Astrocyte (in vitro differentiated cells and primary cell): ENCODE measurements at regions not wholly inside any gene's neighbourhood (a gene's known extent, or its start where the extent isn't known, plus 50 kb on each side); places are given as distances from the start of the nearest gene placed in this dataset.

Experiments
- DNase-seq: peaks from one replicate; pipeline ENCODE4 v3.0.0-alpha.2; 2010; ENCODE audit warnings: low read depth
- FAIRE-seq: peaks from 2 replicates; lab custom pipeline; 2011; peaks lifted over from hg19 to GRCh38; lab: Jason Lieb, UNC
- H2AFZ ChIP-seq: 2 replicates; pipeline ENCODE4 v1.6.0; 2012; ENCODE audit warnings: low read depth, low read length, inconsistent platforms
- H3K27ac ChIP-seq: 2 replicates; pipeline ENCODE4 v1.5.1; 2011; ENCODE audit warnings: low read depth, low read length, inconsistent platforms
- H3K27me3 ChIP-seq: 2 replicates; pipeline ENCODE4 v1.6.0; 2011; ENCODE audit warnings: low read length, inconsistent platforms; ENCODE audit not compliant: insufficient read depth
- H3K36me3 ChIP-seq: 2 replicates; pipeline ENCODE4 v1.5.1; 2011; ENCODE audit warnings: low read length, inconsistent platforms; ENCODE audit not compliant: insufficient read depth
- H3K4me1 ChIP-seq: 2 replicates; pipeline ENCODE4 v1.5.1; 2011; ENCODE audit warnings: low read length, inconsistent platforms; ENCODE audit not compliant: insufficient read depth
- H3K4me2 ChIP-seq: 2 replicates; pipeline ENCODE4 v1.6.0; 2012; ENCODE audit warnings: low read length, inconsistent platforms
- H3K4me3 ChIP-seq: 2 replicates; pipeline ENCODE4 v1.5.1; 2011; ENCODE audit warnings: low read depth, mild to moderate bottlenecking, low read length, inconsistent platforms; ENCODE audit not compliant: insufficient read depth
- H3K79me2 ChIP-seq: 2 replicates; pipeline ENCODE4 v1.6.0; 2012; ENCODE audit warnings: mild to moderate bottlenecking, low read length, inconsistent platforms; ENCODE audit not compliant: insufficient read depth
- H3K9ac ChIP-seq: 2 replicates; pipeline ENCODE4 v1.6.0; 2012; ENCODE audit warnings: mild to moderate bottlenecking, low read length, inconsistent platforms
- H3K9me3 ChIP-seq: 2 replicates; pipeline ENCODE4 v1.5.1; 2012; ENCODE audit warnings: low read depth, mild to moderate bottlenecking, low read length, inconsistent platforms; ENCODE audit not compliant: insufficient read depth
- H4K20me1 ChIP-seq: 2 replicates; pipeline ENCODE4 v1.6.0; 2012; ENCODE audit warnings: low read length, inconsistent platforms; ENCODE audit not compliant: insufficient read depth
- H3K27ac Mint-ChIP-seq: one replicate; pipeline ENCODE4 v1.8.0; 2021; ENCODE audit warnings: mild to moderate bottlenecking, mixed read lengths; ENCODE audit not compliant: unreplicated experiment
- H3K27me3 Mint-ChIP-seq: one replicate; pipeline ENCODE4 v1.8.0; 2021; ENCODE audit warnings: low read depth, mixed read lengths; ENCODE audit not compliant: unreplicated experiment
- H3K36me3 Mint-ChIP-seq: one replicate; pipeline ENCODE4 v1.8.0; 2021; ENCODE audit warnings: low read depth, mixed read lengths; ENCODE audit not compliant: unreplicated experiment
- H3K4me1 Mint-ChIP-seq: one replicate; pipeline ENCODE4 v1.8.0; 2021; ENCODE audit warnings: low read depth, mixed read lengths; ENCODE audit not compliant: unreplicated experiment
- H3K4me3 Mint-ChIP-seq: one replicate; pipeline ENCODE4 v1.8.0; 2021; ENCODE audit warnings: mild to moderate bottlenecking, moderate library complexity, mixed read lengths; ENCODE audit not compliant: unreplicated experiment
- H3K9me3 Mint-ChIP-seq: one replicate; pipeline ENCODE4 v1.8.0; 2021; ENCODE audit warnings: mild to moderate bottlenecking, mixed read lengths; ENCODE audit not compliant: unreplicated experiment
- EZH2 ChIP-seq: IDR thresholded peaks from 2 replicates; pipeline ENCODE4 v1.6.1; 2012; ENCODE audit warnings: mild to moderate bottlenecking, low read length, inconsistent platforms; ENCODE audit not compliant: insufficient read depth
- TF ChIP-seq, protein P1 (sequence below): IDR thresholded peaks from 2 replicates; pipeline ENCODE4 v1.5.1; 2011; ENCODE audit warnings: low read depth, mild to moderate bottlenecking, inconsistent platforms, low read length, moderate library complexity; ENCODE audit not compliant: insufficient read depth

DNA sequence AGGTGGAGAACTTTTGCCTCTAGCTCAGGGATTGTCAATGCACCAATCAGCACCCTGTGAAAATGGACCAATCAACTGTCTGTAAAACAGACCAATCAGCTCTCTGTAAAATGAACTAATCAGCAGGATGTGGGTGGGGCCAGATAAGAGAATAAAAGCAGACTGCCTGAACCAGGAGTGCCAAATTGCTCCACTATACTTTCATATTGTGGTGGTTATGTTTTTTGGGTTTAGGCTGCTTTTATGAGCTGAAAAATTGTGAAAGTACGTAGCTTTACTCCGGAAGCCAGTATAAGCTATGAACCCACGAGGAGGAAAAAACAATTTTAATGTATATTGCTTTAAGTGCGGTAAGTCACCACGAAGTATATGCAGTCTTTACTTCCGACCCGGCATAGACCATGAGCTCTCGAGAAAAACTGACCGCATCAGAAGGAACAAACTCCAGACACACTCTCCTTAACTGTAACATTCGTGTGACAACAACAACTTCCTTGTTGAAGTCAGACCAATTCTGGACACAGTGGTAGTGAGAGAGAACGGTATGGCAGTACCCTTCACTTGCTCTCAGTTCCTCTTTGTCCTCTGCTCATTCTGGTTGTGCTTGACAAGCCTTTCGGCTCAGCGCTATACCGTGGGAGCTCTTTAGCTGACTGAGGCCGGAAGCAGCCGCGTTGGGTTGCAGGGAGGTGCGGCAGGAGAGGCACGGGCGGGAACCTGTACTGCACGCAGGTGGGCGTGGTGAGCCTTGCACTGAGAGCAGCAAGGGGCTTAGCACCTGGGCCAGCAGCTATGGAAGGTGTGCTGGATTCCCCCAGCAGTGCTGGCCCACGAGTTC, 81.9 kb upstream of the E2F3 start:
- Mint-ChIP-seq H3K36me3 (peaks cover 2% of the 10 kb centered on the region), H3K4me1 (no peaks in the 10 kb centered on the region), H3K9me3 (peaks cover 12% of the 10 kb centered on the region), H3K27me3 (no peaks in the 10 kb centered on the region), H3K27ac (no peak overlapping the region), H3K4me3 (no peak overlapping the region)
- TF ChIP-seq, protein P1, sequence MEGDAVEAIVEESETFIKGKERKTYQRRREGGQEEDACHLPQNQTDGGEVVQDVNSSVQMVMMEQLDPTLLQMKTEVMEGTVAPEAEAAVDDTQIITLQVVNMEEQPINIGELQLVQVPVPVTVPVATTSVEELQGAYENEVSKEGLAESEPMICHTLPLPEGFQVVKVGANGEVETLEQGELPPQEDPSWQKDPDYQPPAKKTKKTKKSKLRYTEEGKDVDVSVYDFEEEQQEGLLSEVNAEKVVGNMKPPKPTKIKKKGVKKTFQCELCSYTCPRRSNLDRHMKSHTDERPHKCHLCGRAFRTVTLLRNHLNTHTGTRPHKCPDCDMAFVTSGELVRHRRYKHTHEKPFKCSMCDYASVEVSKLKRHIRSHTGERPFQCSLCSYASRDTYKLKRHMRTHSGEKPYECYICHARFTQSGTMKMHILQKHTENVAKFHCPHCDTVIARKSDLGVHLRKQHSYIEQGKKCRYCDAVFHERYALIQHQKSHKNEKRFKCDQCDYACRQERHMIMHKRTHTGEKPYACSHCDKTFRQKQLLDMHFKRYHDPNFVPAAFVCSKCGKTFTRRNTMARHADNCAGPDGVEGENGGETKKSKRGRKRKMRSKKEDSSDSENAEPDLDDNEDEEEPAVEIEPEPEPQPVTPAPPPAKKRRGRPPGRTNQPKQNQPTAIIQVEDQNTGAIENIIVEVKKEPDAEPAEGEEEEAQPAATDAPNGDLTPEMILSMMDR, result no peak
- TF ChIP-seq EZH2, result no peak
- Histone ChIP-seq H4K20me1 (no peaks in the 10 kb centered on the region), H3K79me2 (no peaks in the 10 kb centered on the region), H3K27me3 (no peaks in the 10 kb centered on the region), H3K9ac (no peak overlapping the region), H3K4me1 (no peaks in the 10 kb centered on the region), H3K27ac (no peak overlapping the region), H3K4me3 (no peak overlapping the region), H3K4me2 (no peak overlapping the region), H3K36me3 (no peaks in the 10 kb centered on the region), H2AFZ (no peak overlapping the region), H3K9me3 (peaks cover 4% of the 10 kb centered on the region)
- FAIRE-seq (no peak), DNase-seq (no peak)

DNA sequence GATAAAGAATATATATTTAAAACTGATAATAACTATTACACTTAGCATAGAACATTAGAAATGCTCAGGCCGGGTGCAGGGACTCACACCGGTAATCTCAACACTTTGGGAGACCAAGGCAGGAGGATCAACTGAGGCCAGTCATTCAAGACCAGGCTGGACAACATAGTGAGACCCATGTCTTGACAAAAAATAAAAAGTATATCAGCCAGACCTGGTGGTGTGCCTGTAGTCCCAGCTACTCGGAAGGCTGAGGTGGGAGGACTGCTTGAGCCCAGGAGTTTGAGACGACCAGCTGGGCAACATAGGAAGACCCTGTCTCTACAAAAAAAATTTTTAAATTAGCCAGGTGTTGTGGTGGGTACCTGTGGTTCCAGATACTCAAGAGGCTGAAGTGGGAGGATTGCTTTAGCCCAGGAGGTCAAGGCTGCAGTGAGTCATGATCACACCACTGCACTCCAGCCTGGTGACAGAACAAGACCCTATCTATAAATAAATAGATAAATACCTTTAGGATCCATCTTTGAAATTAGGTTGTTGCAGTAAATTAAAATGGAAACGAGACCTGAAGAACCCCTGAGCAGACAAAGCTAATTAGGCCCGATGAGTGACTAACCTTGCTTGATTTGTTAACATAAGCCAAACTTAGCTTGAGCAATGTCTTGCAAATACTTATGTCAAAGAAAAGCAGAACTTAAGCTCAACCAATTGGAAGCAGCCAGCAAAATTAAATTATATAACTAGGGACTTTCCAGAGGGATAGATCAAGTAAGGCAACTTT, 75.8 kb upstream of the E2F3 start:
- H3K4me3 ChIP-seq, result no peak overlapping the region
- H3K27me3 Mint-ChIP-seq, result no peaks in the 10 kb centered on the region
- no peak for DNase-seq
- no peaks in the 10 kb centered on the region for H4K20me1 ChIP-seq
- H3K36me3 ChIP-seq, result no peaks in the 10 kb centered on the region
- H3K4me1 Mint-ChIP-seq, result peaks cover 8% of the 10 kb centered on the region
- no peak for FAIRE-seq
- peaks cover under 1% of the 10 kb centered on the region for H3K9me3 Mint-ChIP-seq
- H3K36me3 Mint-ChIP-seq, result no peaks in the 10 kb centered on the region
- no peak overlapping the region for H3K27ac Mint-ChIP-seq
- no peak overlapping the region for H3K27ac ChIP-seq
- H3K4me1 ChIP-seq, result no peaks in the 10 kb centered on the region
- H3K4me2 ChIP-seq, result no peak overlapping the region
- no peak overlapping the region for H2AFZ ChIP-seq
- H3K27me3 ChIP-seq, result no peaks in the 10 kb centered on the region
- no peak overlapping the region for H3K9ac ChIP-seq
- no peaks in the 10 kb centered on the region for H3K79me2 ChIP-seq
- TF ChIP-seq EZH2, result no peak
- TF ChIP-seq, protein P1, result no peak
- peaks cover 4% of the 10 kb centered on the region for H3K9me3 ChIP-seq
- no peak overlapping the region for H3K4me3 Mint-ChIP-seq
